Spleen (tissue), 11 donors: ENCODE measurements at regions not wholly inside any gene's neighbourhood (a gene's known extent, or its start where the extent isn't known, plus 50 kb on each side); places are given as distances from the start of the nearest gene placed in this dataset.
"Not testable (repeated sequence)": the region's sequence is repeated elsewhere in the genome, so short reads cannot be mapped to it uniquely, and the experiment has no call there.

Experiments used
- DNase-seq: peaks from one replicate; pipeline ENCODE4 v3.0.0-alpha.2; 2020
- H3K27ac ChIP-seq, 8 donors: fragments of 200-600 bp; sonication (generic) in 7 of 8; 1 replicate in 4 of 8; 2 replicates in 4 of 8; pipeline versions ENCODE4 v1.5.0 to v1.8.0; 2016 to 2021; ENCODE audit warnings: inconsistent platforms in 4 of 8, mild to moderate bottlenecking in 4 of 8, moderate library complexity in 1 of 8
- H3K27me3 ChIP-seq, 7 donors: fragments of 200-600 bp; sonication (generic) in 6 of 7; replicated peaks in 1 of 7; 1 replicate in 4 of 7; 2 replicates in 3 of 7; pipeline versions ENCODE4 v1.5.0 to v1.8.0; 2016 to 2021; ENCODE audit warnings: inconsistent platforms in 3 of 7, mild to moderate bottlenecking in 1 of 7
- H3K36me3 ChIP-seq, 6 donors: fragments of 200-600 bp; sonication (generic) in 5 of 6; 1 replicate in 4 of 6; 2 replicates in 2 of 6; pipeline versions ENCODE4 v1.5.0 to v1.8.0; 2016 to 2021; ENCODE audit warnings: inconsistent platforms in 2 of 6
- H3K4me1 ChIP-seq, 6 donors: fragments of 200-600 bp; sonication (generic) in 5 of 6; 1 replicate in 3 of 6; 2 replicates in 3 of 6; pipeline versions ENCODE4 v1.5.0 to v1.8.0; 2016 to 2021; ENCODE audit warnings: inconsistent platforms in 3 of 6
- H3K4me3 ChIP-seq, 8 donors: fragments of 200-600 bp; sonication (generic) in 7 of 8; 1 replicate in 4 of 8; 2 replicates in 4 of 8; pipeline versions ENCODE4 v1.5.0 to v1.8.0; 2016 to 2021; ENCODE audit warnings: inconsistent platforms in 4 of 8, mild to moderate bottlenecking in 4 of 8, moderate library complexity in 2 of 8
- H3K9me3 ChIP-seq, 8 donors: fragments of 200-600 bp; sonication (generic) in 7 of 8; 1 replicate in 4 of 8; 2 replicates in 4 of 8; pipeline versions ENCODE4 v1.5.0 to v1.8.0; 2016 to 2021; ENCODE audit warnings: inconsistent platforms in 4 of 8
- CTCF ChIP-seq, 11 experiments: fragments of 200-600 bp in 7 of 11; fragments of 450-650 bp in 4 of 11; sonication (generic) in 4 of 11; IDR thresholded peaks in 8 of 11; conservative IDR thresholded peaks in 3 of 11; 1 replicate in 7 of 11; 2 replicates in 4 of 11; pipeline versions ENCODE4 v1.4.0 to v1.8.0; 2016 to 2021; ENCODE audit warnings: antibody characterized with exemption in 11 of 11, inconsistent platforms in 4 of 11, mild to moderate bottlenecking in 1 of 11
- POLR2A ChIP-seq, 3 donors: fragments of 450-650 bp; IDR thresholded peaks; one replicate each; pipeline ENCODE4 v1.5.1; 2017; ENCODE audit warnings: antibody characterized with exemption in 3 of 3, mild to moderate bottlenecking in 1 of 3
- POLR2AphosphoS5 ChIP-seq, 3 donors: sonication (generic); formaldehyde crosslinking; IDR thresholded peaks; one replicate each; pipeline ENCODE4 v1.5.1; 2017; ENCODE audit warnings: antibody characterized with exemption in 3 of 3
- WGBS, 5 donors: extraction: QIAGEN DNeasy Blood & Tissue Kit in 3 of 5; methylation state at CpG; one replicate each; pipeline versions ENCODE4 v1.1.5 to v1.1.7; 2013 to 2018; 5-methylcytosine and 5-hydroxymethylcytosine counted together
- intact Hi-C: fragments of 100-400 bp; cut with DNase I; formaldehyde crosslinking; loops from one replicate; pipeline ENCODE4 v1.15.0; 2023; ENCODE audit warnings: low total_unique reads
- donor health status: healthy with polysubstance abuse.
- donor health status: DM: no; HTN: no; CAD: no; lungs with moderate emphysema.
- donor health status: DM: no; HTN: no; CAD: no.
- donor health status: Bipolar disorder and iron deficiency.
- donor health status: healthy.
- donor health status: DM: no; HTN: no; CAD: no.
- donor health status: DM: yes; HTN: yes; CAD: no.

- no peak for DNase-seq
- 94 to 98% (median 96%) methylated on average over 6 of the region's 6 CpGs for WGBS, 5 donors
- no peak overlapping the region for H3K27ac ChIP-seq
- H3K36me3 ChIP-seq = no peaks in the 10 kb centered on the region
- H3K4me3 ChIP-seq = no peak overlapping the region
- intact Hi-C loops = no loop called here
- no peaks in the 10 kb centered on the region for H3K4me1 ChIP-seq
- H3K9me3 ChIP-seq = peaks cover 0 to 7% (median 0%) of the 10 kb centered on the region in 8 donors
- TF ChIP-seq CTCF (IDR thresholded peaks at IDR 0.05 in 8 of 11, conservative IDR thresholded peaks at IDR 0.05 in 3 of 11) = no peak
- TF ChIP-seq POLR2AphosphoS5 (IDR thresholded peaks at IDR 0.05) = no peak
- no peak for TF ChIP-seq POLR2A (IDR thresholded peaks at IDR 0.05)
- H3K27me3 ChIP-seq = no peaks in the 10 kb centered on the region
Observed at GRCh38 chr18:1370552-1370951, 465.9 kb downstream of the ADCYAP1 start.

GRCh38 chr18:1371724-1372123 lies 467.1 kb downstream of the ADCYAP1 start:
- intact Hi-C loops = no loop called here
- Histone ChIP-seq H3K4me1 (no peaks in the 10 kb centered on the region), H3K36me3 (no peaks in the 10 kb centered on the region), H3K4me3 (no peak overlapping the region), H3K27me3 (no peaks in the 10 kb centered on the region), H3K27ac (no peak overlapping the region), H3K9me3 (peaks cover 0 to 7% (median 0%) of the 10 kb centered on the region in 8 donors)
- no peak for DNase-seq
- no peak for TF ChIP-seq POLR2A (IDR thresholded peaks at IDR 0.05)
- TF ChIP-seq CTCF (IDR thresholded peaks at IDR 0.05 in 8 of 11, conservative IDR thresholded peaks at IDR 0.05 in 3 of 11) = no peak
- 84 to 93% (median 85%) methylated on average over 1 of the region's 1 CpG for WGBS, 5 donors

- TF ChIP-seq POLR2AphosphoS5 (IDR thresholded peaks at IDR 0.05) (no peak), CTCF (IDR thresholded peaks at IDR 0.05 in 8 of 11, conservative IDR thresholded peaks at IDR 0.05 in 3 of 11) (no peak), POLR2A (IDR thresholded peaks at IDR 0.05) (no peak)
- no peak overlapping the region for H3K4me3 ChIP-seq
- intact Hi-C loops = no loop called here
- no peaks in the 10 kb centered on the region for H3K36me3 ChIP-seq
- H3K27me3 ChIP-seq = no peaks in the 10 kb centered on the region
- H3K27ac ChIP-seq = no peak overlapping the region
- 79 to 86% (median 85%) methylated on average over 3 of the region's 3 CpGs; no CpG with 5 or more reads in 2 of the 5 donors for WGBS, 5 donors
- peaks cover 0 to 79% (median 47%) of the 10 kb centered on the region in 8 donors for H3K9me3 ChIP-seq
- no peak for DNase-seq
- H3K4me1 ChIP-seq = no peaks in the 10 kb centered on the region
Observed at GRCh38 chr18:1383465-1383864, 478.8 kb downstream of the ADCYAP1 start.

GRCh38 chr18:1388468-1388867 lies 483.8 kb downstream of the ADCYAP1 start:
- H3K27ac ChIP-seq, H3K36me3 ChIP-seq, H3K4me1 ChIP-seq, H3K27me3 ChIP-seq, H3K4me3 ChIP-seq, DNase-seq, intact Hi-C loops: not testable (repeated sequence)
- H3K9me3 ChIP-seq = peaks cover 0 to 61% (median 48%) of the 10 kb centered on the region in 8 donors

- Histone ChIP-seq H3K4me1 (no peaks in the 10 kb centered on the region), H3K36me3 (no peaks in the 10 kb centered on the region), H3K9me3 (peaks cover 0 to 26% (median 16%) of the 10 kb centered on the region in 8 donors), H3K27ac (no peak overlapping the region), H3K4me3 (no peak overlapping the region), H3K27me3 (no peaks in the 10 kb centered on the region)
- TF ChIP-seq POLR2A (IDR thresholded peaks at IDR 0.05) (no peak), POLR2AphosphoS5 (IDR thresholded peaks at IDR 0.05) (no peak), CTCF (IDR thresholded peaks at IDR 0.05 in 8 of 11, conservative IDR thresholded peaks at IDR 0.05 in 3 of 11) (no peak)
- intact Hi-C loops = no loop called here
- 56 to 69% (median 62%) methylated on average over 3 of the region's 3 CpGs for WGBS, 5 donors
- no peak for DNase-seq
Observed at GRCh38 chr18:1392046-1392445, 487.4 kb downstream of the ADCYAP1 start.
